ENCODE measurements at regions not wholly inside any gene's neighbourhood (a gene's known extent, or its start where the extent isn't known, plus 50 kb on each side); places are given as distances from the start of the nearest gene placed in this dataset.
"Not testable (repeated sequence)": the region's sequence is repeated elsewhere in the genome, so short reads cannot be mapped to it uniquely, and the experiment has no call there.

- H3K9me2 ChIP-seq (ENCODE audit: low read depth, low read length) = no peaks in the 10 kb centered on the region
- H3K4me3 ChIP-seq (ENCODE audit: low read depth, low read length, poor library complexity, severe bottlenecking) = no peak overlapping the region
- H3K27me3 ChIP-seq (ENCODE audit: insufficient read depth, low read length) = no peaks in the 10 kb centered on the region
- H3K27ac ChIP-seq (ENCODE audit: low read depth, low read length, poor library complexity, severe bottlenecking) = peak overlapping the region; percentile 20
- H2AFZ ChIP-seq (ENCODE audit: low read length) = no peak overlapping the region
- TF ChIP-seq CTCF (IDR thresholded peaks at IDR 0.05; ENCODE audit: low read length) = no peak
- no peak for TF ChIP-seq EZH2 (IDR thresholded peaks at IDR 0.05; ENCODE audit: borderline replicate concordance, low read length)
- no peaks in the 10 kb centered on the region for H3K36me3 ChIP-seq (ENCODE audit: insufficient read depth, low read length)
- H3K4me1 ChIP-seq (ENCODE audit: insufficient read depth, low read length, severe bottlenecking) = peaks cover 32% of the 10 kb centered on the region
- H4K20me1 ChIP-seq (ENCODE audit: insufficient read depth, low read length) = no peaks in the 10 kb centered on the region
- H3K4me2 ChIP-seq (ENCODE audit: low read length) = no peak overlapping the region
- H3K79me2 ChIP-seq (ENCODE audit: insufficient read depth, low read length) = no peaks in the 10 kb centered on the region
- H3F3A ChIP-seq (ENCODE audit: insufficient read depth, low read length) = no peaks in the 10 kb centered on the region
- no peak overlapping the region for H3K9ac ChIP-seq (ENCODE audit: low read length)
- no peaks in the 10 kb centered on the region for H3K9me3 ChIP-seq (ENCODE audit: low read length)
Measured at GRCh38 chr5:122694884-122695283, 80.0 kb upstream of the SNX2 start.

GRCh38 chr5:122696735-122697134 is 78.1 kb upstream of the SNX2 start:
- Histone ChIP-seq H3K27ac (ENCODE audit: low read depth, low read length, poor library complexity, severe bottlenecking) (peak overlapping the region; percentile 86), H3K4me2 (ENCODE audit: low read length) (peak overlapping the region; percentile 49; the same call in 1 of the 2 replicates), H2AFZ (ENCODE audit: low read length) (peak overlapping the region; percentile 93; the same call in 1 of the 2 replicates), H3K4me1 (ENCODE audit: insufficient read depth, low read length, severe bottlenecking) (peaks cover 48% of the 10 kb centered on the region), H3K9ac (ENCODE audit: low read length) (peak overlapping the region; percentile 27; the same call in 1 of the 2 replicates)
- H3K79me2 ChIP-seq (ENCODE audit: insufficient read depth, low read length); H3K9me2 ChIP-seq (ENCODE audit: low read depth, low read length); H3K9me3 ChIP-seq (ENCODE audit: low read length); H3K27me3 ChIP-seq (ENCODE audit: insufficient read depth, low read length); H3K4me3 ChIP-seq (ENCODE audit: low read depth, low read length, poor library complexity, severe bottlenecking); H3K36me3 ChIP-seq (ENCODE audit: insufficient read depth, low read length); H3F3A ChIP-seq (ENCODE audit: insufficient read depth, low read length); H4K20me1 ChIP-seq (ENCODE audit: insufficient read depth, low read length): not testable (repeated sequence)

GRCh38 chr5:122697191-122697590 is 77.7 kb upstream of the SNX2 start:
- Histone ChIP-seq H4K20me1 (ENCODE audit: insufficient read depth, low read length) (no peaks in the 10 kb centered on the region), H3K79me2 (ENCODE audit: insufficient read depth, low read length) (no peaks in the 10 kb centered on the region), H3K4me3 (ENCODE audit: low read depth, low read length, poor library complexity, severe bottlenecking) (no peak overlapping the region), H2AFZ (ENCODE audit: low read length) (peak overlapping the region; percentile 93; the same call in 1 of the 2 replicates), H3K27ac (ENCODE audit: low read depth, low read length, poor library complexity, severe bottlenecking) (peak overlapping the region; percentile 86), H3K9me3 (ENCODE audit: low read length) (no peaks in the 10 kb centered on the region), H3K36me3 (ENCODE audit: insufficient read depth, low read length) (no peaks in the 10 kb centered on the region), H3K4me2 (ENCODE audit: low read length) (peak overlapping the region; percentile 49; the same call in 1 of the 2 replicates), H3F3A (ENCODE audit: insufficient read depth, low read length) (no peaks in the 10 kb centered on the region), H3K27me3 (ENCODE audit: insufficient read depth, low read length) (no peaks in the 10 kb centered on the region), H3K9me2 (ENCODE audit: low read depth, low read length) (no peaks in the 10 kb centered on the region), H3K9ac (ENCODE audit: low read length) (peak overlapping the region; percentile 27; the same call in 1 of the 2 replicates), H3K4me1 (ENCODE audit: insufficient read depth, low read length, severe bottlenecking) (peaks cover 52% of the 10 kb centered on the region)
- TF ChIP-seq CTCF (IDR thresholded peaks at IDR 0.05; ENCODE audit: low read length) (no peak), EZH2 (IDR thresholded peaks at IDR 0.05; ENCODE audit: borderline replicate concordance, low read length) (no peak)

GRCh38 chr5:122699201-122699600 is 75.7 kb upstream of the SNX2 start:
- no peaks in the 10 kb centered on the region for H3K79me2 ChIP-seq (ENCODE audit: insufficient read depth, low read length)
- no peak overlapping the region for H3K4me3 ChIP-seq (ENCODE audit: low read depth, low read length, poor library complexity, severe bottlenecking)
- H3K27ac ChIP-seq (ENCODE audit: low read depth, low read length, poor library complexity, severe bottlenecking) = peak overlapping the region; percentile 93
- TF ChIP-seq CTCF (IDR thresholded peaks at IDR 0.05; ENCODE audit: low read length) = no peak
- TF ChIP-seq EZH2 (IDR thresholded peaks at IDR 0.05; ENCODE audit: borderline replicate concordance, low read length) = no peak
- no peak overlapping the region for H3K9ac ChIP-seq (ENCODE audit: low read length)
- no peak overlapping the region for H3K4me2 ChIP-seq (ENCODE audit: low read length)
- H3K36me3 ChIP-seq (ENCODE audit: insufficient read depth, low read length) = no peaks in the 10 kb centered on the region
- no peaks in the 10 kb centered on the region for H4K20me1 ChIP-seq (ENCODE audit: insufficient read depth, low read length)
- no peaks in the 10 kb centered on the region for H3K9me3 ChIP-seq (ENCODE audit: low read length)
- no peaks in the 10 kb centered on the region for H3K27me3 ChIP-seq (ENCODE audit: insufficient read depth, low read length)
- peaks cover 67% of the 10 kb centered on the region for H3K4me1 ChIP-seq (ENCODE audit: insufficient read depth, low read length, severe bottlenecking)
- H3K9me2 ChIP-seq (ENCODE audit: low read depth, low read length) = no peaks in the 10 kb centered on the region
- no peak overlapping the region for H2AFZ ChIP-seq (ENCODE audit: low read length)
- no peaks in the 10 kb centered on the region for H3F3A ChIP-seq (ENCODE audit: insufficient read depth, low read length)
